Vagina (tissue), 2 donors: ENCODE measurements at regions not wholly inside any gene's neighbourhood (a gene's known extent, or its start where the extent isn't known, plus 50 kb on each side); places are given as distances from the start of the nearest gene placed in this dataset.
"Not testable (repeated sequence)": the region's sequence is repeated elsewhere in the genome, so short reads cannot be mapped to it uniquely, and the experiment has no call there.

Experiments used
- CTCF ChIP-seq, 3 experiments: fragments of 450-650 bp in 2 of 3; fragments of 200-600 bp in 1 of 3; sonication (generic) in 1 of 3; IDR thresholded peaks; one replicate each; pipeline ENCODE4 v1.5.1; 2017 to 2019; ENCODE audit warnings: antibody characterized with exemption in 3 of 3, mild to moderate bottlenecking in 2 of 3, moderate library complexity in 2 of 3
- POLR2A ChIP-seq, 2 donors: fragments of 450-650 bp; IDR thresholded peaks; one replicate each; pipeline ENCODE4 v1.6.1; 2017; ENCODE audit warnings: antibody characterized with exemption in 2 of 2, mild to moderate bottlenecking in 2 of 2, moderate library complexity in 2 of 2
- POLR2AphosphoS5 ChIP-seq, 2 donors: sonication (generic); formaldehyde crosslinking; IDR thresholded peaks; one replicate each; pipeline ENCODE4 v1.9.0; 2017; ENCODE audit warnings: antibody characterized with exemption in 2 of 2, mild to moderate bottlenecking in 2 of 2, low read depth in 1 of 2; ENCODE audit not compliant: insufficient read depth in 1 of 2

DNA sequence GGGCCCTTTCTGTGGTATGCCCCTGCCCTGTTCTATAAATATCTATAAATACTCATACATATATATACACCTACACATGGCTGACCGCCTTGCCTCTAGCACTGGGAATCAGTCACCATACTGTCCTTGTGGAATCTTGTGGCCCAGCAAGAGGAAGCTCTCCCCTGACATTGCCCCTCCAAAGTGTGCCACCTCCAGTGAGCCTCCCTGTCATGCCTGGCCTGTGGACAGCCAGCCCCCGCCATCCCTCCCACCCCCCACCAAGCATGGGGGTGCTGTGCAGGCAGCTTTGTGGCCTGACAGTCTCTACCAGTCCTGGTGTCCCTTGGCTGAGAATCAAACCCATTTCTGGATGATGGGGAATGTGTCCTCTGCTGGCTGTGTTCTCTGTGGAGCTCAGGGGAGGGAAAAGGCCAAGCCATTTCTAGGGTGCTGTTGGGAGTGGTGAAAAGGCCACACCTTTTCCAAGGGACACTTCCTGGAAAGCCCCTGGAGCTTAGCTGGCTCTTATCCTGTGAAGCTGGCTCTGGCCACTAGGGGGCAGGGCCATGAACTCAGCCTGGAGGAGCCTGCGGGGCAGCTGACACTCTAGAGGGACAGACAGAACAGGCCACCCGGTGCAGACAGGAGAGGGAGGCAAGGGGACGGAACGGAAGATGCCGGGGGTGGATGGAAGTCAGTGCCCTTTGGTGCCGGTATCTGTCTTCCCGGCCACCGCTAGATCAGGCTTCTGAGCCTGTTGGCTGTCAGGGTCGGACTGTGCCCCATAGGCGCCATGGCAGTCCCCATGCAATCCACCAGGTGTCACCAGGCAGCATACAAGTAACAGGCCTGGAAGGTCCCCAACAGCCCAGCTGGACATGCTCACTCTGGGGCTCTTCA lies 167.2 kb downstream of the TBC1D2B start:
- TF ChIP-seq CTCF (IDR thresholded peaks at IDR 0.05) = peak; percentile 27 to 69 (median 46)
- not testable (repeated sequence) for TF ChIP-seq POLR2A (IDR thresholded peaks at IDR 0.05); POLR2AphosphoS5 (IDR thresholded peaks at IDR 0.05; ENCODE audit: insufficient read depth in 1 of 2, low read depth in 1 of 2)
